SU-DHL-6 (cell line): ENCODE measurements at regions not wholly inside any gene's neighbourhood (a gene's known extent, or its start where the extent isn't known, plus 50 kb on each side); places are given as distances from the start of the nearest gene placed in this dataset.

Experiments used
- H2AFZ ChIP-seq: fragments of 200-600 bp; sonication (generic); 2 replicates; pipeline ENCODE4 v1.6.1; 2014; ENCODE audit warnings: low read depth, mild to moderate bottlenecking, moderate library complexity, mixed read lengths, antibody characterized with exemption, low read length; ENCODE audit not compliant: severe bottlenecking
- H3F3A ChIP-seq: fragments of 200-600 bp; shearing (Covaris generic); 2 replicates; pipeline ENCODE4 v1.6.0; 2016; ENCODE audit warnings: antibody characterized with exemption, mild to moderate bottlenecking; ENCODE audit not compliant: insufficient read depth
- H3K27ac ChIP-seq: fragments of 200-600 bp; sonication (generic); 2 replicates; pipeline ENCODE4 v1.5.1; 2016; ENCODE audit warnings: low read depth, mild to moderate bottlenecking, low read length, moderate library complexity, mixed read lengths
- H3K27me3 ChIP-seq: fragments of 200-600 bp; sonication (generic), shearing (Covaris generic); 2 replicates; pipeline ENCODE4 v1.6.0; 2014; ENCODE audit warnings: mild to moderate bottlenecking, low read length
- H3K36me3 ChIP-seq: fragments of 200-600 bp; sonication (generic); 2 replicates; pipeline ENCODE4 v1.6.1; 2014; ENCODE audit warnings: mild to moderate bottlenecking, low read length, mixed read lengths
- H3K4me2 ChIP-seq: fragments of 300-600, 200-600 bp; shearing (Covaris generic), sonication (generic); 2 replicates; pipeline ENCODE4 v1.6.0; 2014; ENCODE audit warnings: low read length, low read depth, mild to moderate bottlenecking; ENCODE audit not compliant: poor library complexity, severe bottlenecking
- H3K4me3 ChIP-seq: fragments of 200-600 bp; sonication (generic); 2 replicates; pipeline ENCODE4 v1.5.1; 2014; ENCODE audit warnings: antibody characterized with exemption, low read length, mild to moderate bottlenecking, mixed read lengths; ENCODE audit not compliant: insufficient read depth, poor library complexity, severe bottlenecking
- H3K79me2 ChIP-seq: fragments of 200-600 bp; sonication (generic); 2 replicates; pipeline ENCODE4 v1.6.1; 2014; ENCODE audit warnings: mild to moderate bottlenecking, low read length, moderate library complexity; ENCODE audit not compliant: insufficient read depth
- H3K9ac ChIP-seq: fragments of 200-600 bp; sonication (generic); 2 replicates; pipeline ENCODE4 v1.7.0; 2014; ENCODE audit warnings: mild to moderate bottlenecking, low read length
- H3K9me2 ChIP-seq: fragments of 200-600 bp; sonication (generic); replicated peaks from 2 replicates; pipeline ENCODE4 v1.6.1; 2014; ENCODE audit warnings: low read length; ENCODE audit not compliant: insufficient read depth
- H3K9me3 ChIP-seq: fragments of 200-600 bp; sonication (generic); 2 replicates; pipeline ENCODE4 v1.6.1; 2014; ENCODE audit warnings: low read length, mixed read lengths; ENCODE audit not compliant: insufficient read depth
- H4K20me1 ChIP-seq: fragments of 200-600 bp; sonication (generic); 2 replicates; pipeline ENCODE4 v1.6.1; 2014; ENCODE audit warnings: low read depth, mild to moderate bottlenecking, antibody characterized with exemption, low read length, moderate library complexity, mixed read lengths
- CTCF ChIP-seq: fragments of 200-600 bp; sonication (generic); IDR thresholded peaks from one replicate; pipeline ENCODE4 v1.5.1; 2017; ENCODE audit warnings: antibody characterized with exemption, mild to moderate bottlenecking, low read length, moderate library complexity; ENCODE audit not compliant: insufficient read depth, poor library complexity, severe bottlenecking
- EZH2phosphoT487 ChIP-seq: fragments of 200-600 bp; sonication (generic), shearing (Covaris generic); conservative IDR thresholded peaks from 2 replicates; pipeline ENCODE4 v1.6.1; 2018; ENCODE audit warnings: mild to moderate bottlenecking, antibody characterized with exemption, low read length, moderate library complexity, mixed read lengths

GRCh38 chr1:188888386-188888785, 1589.3 kb downstream of the BRINP3 start:
- no peak overlapping the region for H3K27ac ChIP-seq
- H3K27me3 ChIP-seq, result no peaks in the 10 kb centered on the region
- no peaks in the 10 kb centered on the region for H3K9me2 ChIP-seq
- H3K4me2 ChIP-seq, result no peak overlapping the region
- H3K9ac ChIP-seq, result no peak overlapping the region
- H3K36me3 ChIP-seq, result no peaks in the 10 kb centered on the region
- no peaks in the 10 kb centered on the region for H4K20me1 ChIP-seq
- no peak overlapping the region for H2AFZ ChIP-seq
- H3K79me2 ChIP-seq, result no peaks in the 10 kb centered on the region
- TF ChIP-seq CTCF, result no peak
- no peak for TF ChIP-seq EZH2phosphoT487
- H3K4me3 ChIP-seq, result no peak overlapping the region
- no peaks in the 10 kb centered on the region for H3K9me3 ChIP-seq
- H3F3A ChIP-seq, result no peaks in the 10 kb centered on the region

- Histone ChIP-seq H3K27ac (no peak overlapping the region), H3K27me3 (no peaks in the 10 kb centered on the region), H3K9me3 (no peaks in the 10 kb centered on the region), H3K9me2 (no peaks in the 10 kb centered on the region), H2AFZ (no peak overlapping the region), H3K4me3 (no peak overlapping the region), H4K20me1 (no peaks in the 10 kb centered on the region), H3K36me3 (no peaks in the 10 kb centered on the region), H3K4me2 (no peak overlapping the region), H3K9ac (no peak overlapping the region), H3F3A (no peaks in the 10 kb centered on the region), H3K79me2 (no peaks in the 10 kb centered on the region)
- TF ChIP-seq EZH2phosphoT487 (no peak), CTCF (no peak)
Observed at GRCh38 chr1:188889166-188889565, 1588.5 kb downstream of the BRINP3 start.

DNA sequence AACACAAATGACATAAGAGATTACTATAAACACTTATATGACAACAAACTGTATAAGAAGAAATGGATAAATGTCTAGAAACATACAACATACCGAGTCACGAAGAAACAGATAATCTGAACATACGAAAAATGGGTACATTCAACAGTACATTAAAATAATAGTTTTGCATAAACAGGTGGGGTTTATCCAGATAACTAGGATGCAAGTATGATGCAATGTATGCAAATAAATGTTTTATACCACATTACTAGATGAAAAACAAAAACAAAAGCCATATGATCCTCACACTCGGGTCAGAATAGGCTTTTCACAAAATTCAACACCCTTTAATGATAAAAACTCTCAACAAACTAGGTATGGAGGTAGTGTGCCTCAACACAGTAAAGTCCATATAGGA, 1585.7 kb downstream of the BRINP3 start:
- Histone ChIP-seq H4K20me1 (no peaks in the 10 kb centered on the region), H3K36me3 (no peaks in the 10 kb centered on the region), H3K4me2 (no peak overlapping the region), H3K9ac (no peak overlapping the region), H3K9me2 (no peaks in the 10 kb centered on the region), H3F3A (no peaks in the 10 kb centered on the region), H3K27me3 (no peaks in the 10 kb centered on the region), H3K4me3 (no peak overlapping the region), H3K9me3 (no peaks in the 10 kb centered on the region), H3K79me2 (no peaks in the 10 kb centered on the region), H3K27ac (no peak overlapping the region), H2AFZ (no peak overlapping the region)
- TF ChIP-seq EZH2phosphoT487, result no peak
- TF ChIP-seq CTCF, result no peak

DNA sequence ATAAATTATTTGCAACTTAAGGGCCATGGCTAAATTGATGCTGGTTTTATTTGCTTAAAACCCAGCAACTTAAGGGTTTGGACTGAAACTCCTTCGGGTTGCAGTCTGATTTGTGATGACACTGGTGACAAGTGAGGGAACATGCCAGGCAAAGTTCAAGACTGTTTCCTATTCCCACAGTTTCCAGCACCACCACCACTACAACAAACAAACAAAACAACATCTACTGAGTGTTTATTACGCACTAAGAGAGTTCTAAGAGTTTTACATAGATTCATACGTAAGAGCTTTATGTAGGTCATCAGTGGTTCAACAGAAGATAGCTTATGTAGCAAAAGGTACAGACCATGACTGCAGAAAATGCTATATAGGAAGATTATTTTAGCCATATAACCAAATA, 1582.1 kb downstream of the BRINP3 start:
- Histone ChIP-seq H3K27me3 (no peaks in the 10 kb centered on the region), H4K20me1 (no peaks in the 10 kb centered on the region), H3K9ac (no peak overlapping the region), H2AFZ (no peak overlapping the region), H3F3A (no peaks in the 10 kb centered on the region), H3K9me2 (no peaks in the 10 kb centered on the region), H3K4me2 (no peak overlapping the region), H3K9me3 (no peaks in the 10 kb centered on the region), H3K36me3 (no peaks in the 10 kb centered on the region), H3K79me2 (no peaks in the 10 kb centered on the region), H3K27ac (no peak overlapping the region), H3K4me3 (no peak overlapping the region)
- TF ChIP-seq EZH2phosphoT487 (no peak), CTCF (no peak)
